Tibial artery (tissue), 4 donors: ENCODE measurements at regions not wholly inside any gene's neighbourhood (a gene's known extent, or its start where the extent isn't known, plus 50 kb on each side); places are given as distances from the start of the nearest gene placed in this dataset.

Experiments used
- DNase-seq, 2 donors: peaks; one replicate each; pipeline ENCODE4 v3.0.0-alpha.2; 2019
- H3K27ac ChIP-seq, 2 donors: fragments of 200-600 bp; sonication (generic) in 1 of 2; 1 replicate in 1 of 2; 2 replicates in 1 of 2; pipeline ENCODE4 v1.5.1; 2018 to 2019; ENCODE audit warnings: mild to moderate bottlenecking in 1 of 2
- H3K27me3 ChIP-seq, 2 donors: fragments of 200-600 bp; sonication (generic) in 1 of 2; one replicate each; pipeline versions ENCODE4 v1.5.1 to v1.6.0; 2016 to 2019
- H3K36me3 ChIP-seq, 3 donors: fragments of 200-600 bp; sonication (generic) in 2 of 3; one replicate each; pipeline ENCODE4 v1.5.1; 2016 to 2019; ENCODE audit warnings: mild to moderate bottlenecking in 2 of 3
- H3K4me1 ChIP-seq, 4 donors: fragments of 200-600 bp; sonication (generic) in 2 of 4; 1 replicate in 3 of 4; 2 replicates in 1 of 4; pipeline ENCODE4 v1.5.1; 2016 to 2019
- H3K4me3 ChIP-seq, 2 donors: fragments of 200-600 bp; sonication (generic) in 1 of 2; 1 replicate in 1 of 2; 2 replicates in 1 of 2; pipeline ENCODE4 v1.5.1; 2018 to 2019; ENCODE audit warnings: mild to moderate bottlenecking in 2 of 2
- H3K9me3 ChIP-seq, 3 donors: fragments of 200-600 bp; sonication (generic) in 1 of 3; one replicate each; pipeline ENCODE4 v1.5.1; 2016 to 2019
- intact Hi-C: fragments of 100-400 bp; cut with DNase I; formaldehyde crosslinking; loops from one replicate; pipeline ENCODE4 v1.15.0; 2023; ENCODE audit warnings: low total_unique reads
- TF ChIP-seq, protein P1 (sequence below), 2 experiments: fragments of 200-600 bp in 1 of 2; fragments of 450-650 bp in 1 of 2; IDR thresholded peaks; one replicate each; pipeline ENCODE4 v1.5.1; 2017 to 2019; ENCODE audit warnings: antibody characterized with exemption in 2 of 2, mild to moderate bottlenecking in 1 of 2, moderate library complexity in 1 of 2

DNA sequence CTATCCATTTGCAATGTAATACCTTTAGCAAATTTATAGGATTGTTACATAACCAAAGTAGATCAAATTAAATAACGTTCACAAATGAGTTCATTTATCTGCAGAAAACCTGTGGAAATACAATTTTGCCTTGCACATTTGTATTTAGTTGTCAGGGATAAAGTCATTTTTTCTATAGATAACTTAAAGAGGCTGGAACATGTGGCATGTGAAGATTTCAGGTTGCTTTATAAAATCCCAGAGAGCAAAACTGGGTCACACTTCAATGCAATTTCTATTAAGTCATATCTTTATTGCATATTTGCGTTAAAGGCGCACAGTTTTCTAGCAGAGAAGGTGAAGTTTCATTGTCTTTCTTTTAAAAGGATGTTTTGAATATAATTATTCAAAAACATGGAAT lies 342.4 kb downstream of the USP25 start:
- H3K27me3 ChIP-seq = no peaks in the 10 kb centered on the region
- no peaks in the 10 kb centered on the region for H3K9me3 ChIP-seq
- intact Hi-C loops = no loop called here
- no peak for DNase-seq
- no peak overlapping the region for H3K27ac ChIP-seq
- TF ChIP-seq, protein P1, sequence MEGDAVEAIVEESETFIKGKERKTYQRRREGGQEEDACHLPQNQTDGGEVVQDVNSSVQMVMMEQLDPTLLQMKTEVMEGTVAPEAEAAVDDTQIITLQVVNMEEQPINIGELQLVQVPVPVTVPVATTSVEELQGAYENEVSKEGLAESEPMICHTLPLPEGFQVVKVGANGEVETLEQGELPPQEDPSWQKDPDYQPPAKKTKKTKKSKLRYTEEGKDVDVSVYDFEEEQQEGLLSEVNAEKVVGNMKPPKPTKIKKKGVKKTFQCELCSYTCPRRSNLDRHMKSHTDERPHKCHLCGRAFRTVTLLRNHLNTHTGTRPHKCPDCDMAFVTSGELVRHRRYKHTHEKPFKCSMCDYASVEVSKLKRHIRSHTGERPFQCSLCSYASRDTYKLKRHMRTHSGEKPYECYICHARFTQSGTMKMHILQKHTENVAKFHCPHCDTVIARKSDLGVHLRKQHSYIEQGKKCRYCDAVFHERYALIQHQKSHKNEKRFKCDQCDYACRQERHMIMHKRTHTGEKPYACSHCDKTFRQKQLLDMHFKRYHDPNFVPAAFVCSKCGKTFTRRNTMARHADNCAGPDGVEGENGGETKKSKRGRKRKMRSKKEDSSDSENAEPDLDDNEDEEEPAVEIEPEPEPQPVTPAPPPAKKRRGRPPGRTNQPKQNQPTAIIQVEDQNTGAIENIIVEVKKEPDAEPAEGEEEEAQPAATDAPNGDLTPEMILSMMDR (IDR thresholded peaks at IDR 0.05) = no peak
- no peaks in the 10 kb centered on the region for H3K36me3 ChIP-seq
- no peaks in the 10 kb centered on the region for H3K4me1 ChIP-seq
- H3K4me3 ChIP-seq = no peak overlapping the region

DNA sequence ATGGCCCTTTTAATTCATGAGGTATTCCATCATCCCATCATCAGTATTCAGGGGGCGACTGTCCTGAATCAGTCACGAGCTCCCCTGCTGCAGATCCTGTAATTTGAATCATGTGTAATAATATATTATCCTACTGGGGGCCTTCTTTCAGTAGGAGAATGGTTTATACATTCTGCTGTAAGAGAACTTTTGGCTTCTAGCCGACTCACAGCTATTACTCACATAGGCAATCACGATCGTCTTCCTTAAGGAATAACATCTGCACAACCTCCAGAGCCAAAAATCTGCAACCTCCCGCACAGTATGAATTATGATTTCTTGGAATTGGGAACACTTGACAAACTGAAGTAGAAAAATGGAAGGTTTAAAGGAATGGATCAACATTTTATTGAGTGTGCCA lies 343.0 kb downstream of the USP25 start:
- no peak for DNase-seq
- intact Hi-C loops = no loop called here
- no peaks in the 10 kb centered on the region for H3K36me3 ChIP-seq
- no peak overlapping the region for H3K27ac ChIP-seq
- H3K4me1 ChIP-seq = no peaks in the 10 kb centered on the region
- no peak overlapping the region for H3K4me3 ChIP-seq
- no peaks in the 10 kb centered on the region for H3K27me3 ChIP-seq
- H3K9me3 ChIP-seq = no peaks in the 10 kb centered on the region
- TF ChIP-seq, protein P1 (IDR thresholded peaks at IDR 0.05) = no peak

DNA sequence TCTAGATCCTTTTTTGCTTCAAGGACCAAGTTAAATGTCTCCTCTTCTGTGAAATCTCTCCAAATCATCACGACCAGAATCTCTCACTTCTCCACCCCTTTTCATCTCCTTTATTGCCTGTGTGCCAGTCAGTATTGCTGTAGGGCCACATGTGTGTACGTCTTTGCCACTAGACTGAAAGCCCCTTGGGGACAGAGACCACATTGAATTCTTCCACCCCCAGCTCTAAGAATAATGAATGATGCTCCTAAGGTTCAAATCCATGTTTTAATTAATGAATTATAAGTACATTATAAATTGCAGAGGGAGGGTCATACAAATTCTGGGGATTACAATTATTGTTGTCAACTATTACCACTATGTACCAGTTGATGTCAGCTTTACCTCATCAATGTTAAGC lies 343.8 kb downstream of the USP25 start:
- Histone ChIP-seq H3K27ac (no peak overlapping the region), H3K4me3 (no peak overlapping the region), H3K9me3 (no peaks in the 10 kb centered on the region), H3K27me3 (no peaks in the 10 kb centered on the region), H3K36me3 (no peaks in the 10 kb centered on the region), H3K4me1 (no peaks in the 10 kb centered on the region)
- no peak for DNase-seq
- intact Hi-C loops = no loop called here
- TF ChIP-seq, protein P1 (IDR thresholded peaks at IDR 0.05) = no peak

DNA sequence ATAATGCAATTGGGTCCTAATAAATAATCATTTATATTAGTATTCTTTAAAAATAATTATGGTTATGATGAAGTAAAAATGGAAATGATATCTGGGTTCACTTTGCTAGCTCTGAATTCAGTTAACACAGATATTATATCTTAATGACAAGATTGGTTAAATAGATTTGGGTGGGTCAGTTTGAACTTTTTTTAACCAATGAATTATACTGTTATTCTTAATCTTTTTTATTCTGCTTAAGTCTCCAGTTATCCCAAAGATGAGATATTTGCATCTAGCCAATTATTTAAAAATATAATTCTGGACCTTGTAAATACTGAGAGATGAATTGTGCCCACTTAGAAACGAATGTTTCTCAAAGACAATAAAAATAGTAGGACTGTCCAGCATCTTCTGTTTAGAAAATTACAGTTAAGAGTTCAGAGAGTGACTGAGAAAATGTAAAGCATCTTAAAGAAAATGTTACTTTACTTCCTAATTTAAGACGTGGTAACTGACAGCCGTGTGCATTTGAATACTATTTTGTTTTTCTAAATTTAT lies 345.2 kb downstream of the USP25 start:
- Histone ChIP-seq H3K36me3 (no peaks in the 10 kb centered on the region), H3K4me1 (no peaks in the 10 kb centered on the region), H3K27ac (no peak overlapping the region), H3K27me3 (no peaks in the 10 kb centered on the region), H3K4me3 (no peak overlapping the region), H3K9me3 (no peaks in the 10 kb centered on the region)
- intact Hi-C loops = no loop called here
- TF ChIP-seq, protein P1 (IDR thresholded peaks at IDR 0.05) = no peak
- DNase-seq = no peak

DNA sequence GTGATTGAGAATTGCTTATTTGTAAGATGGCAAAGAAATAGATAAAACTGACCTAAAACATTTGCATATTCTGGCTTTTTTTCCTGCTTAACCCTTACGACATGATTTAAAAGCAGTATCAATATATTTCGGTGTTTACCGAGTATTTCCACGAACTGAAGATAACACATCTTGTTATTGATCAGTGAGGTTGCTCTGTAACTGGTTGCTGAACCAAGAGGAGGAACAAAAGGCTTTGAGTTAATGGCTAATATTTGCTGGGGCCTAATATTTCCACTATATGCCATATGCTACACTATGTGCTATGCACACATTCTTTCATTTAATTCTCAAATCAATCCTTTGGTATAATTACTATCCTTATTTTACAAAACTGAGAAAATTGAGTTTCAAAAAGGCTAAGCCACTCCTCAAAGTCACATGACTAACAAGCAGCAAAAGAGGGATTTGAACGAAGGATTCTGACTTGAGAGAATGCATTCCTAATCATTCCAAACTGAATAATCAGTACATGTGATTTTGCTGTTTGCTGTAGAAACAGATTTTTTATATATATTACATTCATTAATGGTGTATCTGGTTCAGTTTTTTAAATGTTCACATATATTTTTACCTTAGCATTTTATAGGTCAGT lies 346.0 kb downstream of the USP25 start:
- intact Hi-C loops = no loop called here
- no peaks in the 10 kb centered on the region for H3K27me3 ChIP-seq
- no peak overlapping the region for H3K27ac ChIP-seq
- no peak for DNase-seq
- H3K9me3 ChIP-seq = no peaks in the 10 kb centered on the region
- no peaks in the 10 kb centered on the region for H3K36me3 ChIP-seq
- TF ChIP-seq, protein P1 (IDR thresholded peaks at IDR 0.05) = no peak
- H3K4me1 ChIP-seq = no peaks in the 10 kb centered on the region
- H3K4me3 ChIP-seq = no peak overlapping the region
